DOHH2 (cell line): ENCODE measurements at regions not wholly inside any gene's neighbourhood (a gene's known extent, or its start where the extent isn't known, plus 50 kb on each side); places are given as distances from the start of the nearest gene placed in this dataset.

ENCODE experiments used
- CTCF ChIP-seq: fragments of 200-600 bp; sonication (generic); IDR thresholded peaks from one replicate; pipeline ENCODE4 v1.5.1; 2014; ENCODE audit warnings: antibody characterized with exemption, mild to moderate bottlenecking, low read depth, low read length; ENCODE audit not compliant: poor library complexity, severe bottlenecking
- EZH2phosphoT487 ChIP-seq: fragments of 200-600 bp; sonication (generic); IDR thresholded peaks from 2 replicates; pipeline ENCODE4 v1.6.1; 2017; ENCODE audit warnings: borderline replicate concordance, mild to moderate bottlenecking, antibody characterized with exemption, low read length, moderate library complexity, mixed read lengths

- TF ChIP-seq CTCF: peak; percentile 62
- no peak for TF ChIP-seq EZH2phosphoT487
Measured at GRCh38 chr6:54992789-54993188, 146.2 kb downstream of the FAM83B start.
